ENCODE measurements at regions not wholly inside any gene's neighbourhood (a gene's known extent, or its start where the extent isn't known, plus 50 kb on each side); places are given as distances from the start of the nearest gene placed in this dataset.

- Mint-ChIP-seq H3K27ac (no peak overlapping the region), H3K4me1 (no peaks in the 10 kb centered on the region), H3K4me3 (no peak overlapping the region), H3K27me3 (ENCODE audit: low read depth in 2 of 2) (no peaks in the 10 kb centered on the region), H3K36me3 (peaks cover 10% of the 10 kb centered on the region), H3K9me3 (peaks cover 6 to 18% of the 10 kb centered on the region in 2 donors)
- Histone ChIP-seq H3K9me3 (ENCODE audit: control insufficient read depth, insufficient read depth, low read length) (no peaks in the 10 kb centered on the region), H3K27me3 (ENCODE audit: control insufficient read depth, insufficient read depth, low read length) (no peaks in the 10 kb centered on the region), H3K27ac (ENCODE audit: low read length) (no peak overlapping the region), H3K4me3 (ENCODE audit: low read length) (no peak overlapping the region), H3K4me1 (ENCODE audit: control insufficient read depth, insufficient read depth, low read length) (no peaks in the 10 kb centered on the region), H3K36me3 (ENCODE audit: control insufficient read depth, insufficient read depth, low read length) (no peaks in the 10 kb centered on the region)
- ATAC-seq (no peak), DNase-seq (no peak)
- intact Hi-C loops (cut with micrococcal nuclease) = no loop called here
- no peak for TF ChIP-seq CTCF (IDR thresholded peaks at IDR 0.05)
- 83% methylated on average over 2 of the region's 3 CpGs for WGBS (ENCODE audit: insufficient coverage)
Observed at GRCh38 chr4:117267317-117267716, 181.9 kb upstream of the TRAM1L1 start.

GRCh38 chr4:117284736-117285135 is 199.4 kb upstream of the TRAM1L1 start:
- Mint-ChIP-seq H3K36me3 (no peaks in the 10 kb centered on the region), H3K9me3 (peaks cover 2 to 5% of the 10 kb centered on the region in 2 donors), H3K4me3 (no peak overlapping the region), H3K27me3 (ENCODE audit: low read depth in 2 of 2) (no peaks in the 10 kb centered on the region), H3K27ac (no peak overlapping the region), H3K4me1 (no peaks in the 10 kb centered on the region)
- Histone ChIP-seq H3K27me3 (ENCODE audit: control insufficient read depth, insufficient read depth, low read length) (no peaks in the 10 kb centered on the region), H3K27ac (ENCODE audit: low read length) (no peak overlapping the region), H3K4me3 (ENCODE audit: low read length) (no peak overlapping the region), H3K9me3 (ENCODE audit: control insufficient read depth, insufficient read depth, low read length) (no peaks in the 10 kb centered on the region), H3K4me1 (ENCODE audit: control insufficient read depth, insufficient read depth, low read length) (no peaks in the 10 kb centered on the region), H3K36me3 (ENCODE audit: control insufficient read depth, insufficient read depth, low read length) (no peaks in the 10 kb centered on the region)
- ATAC-seq (no peak), DNase-seq (no peak)
- TF ChIP-seq CTCF (IDR thresholded peaks at IDR 0.05) = no peak
- intact Hi-C loops (cut with micrococcal nuclease) = no loop called here

GRCh38 chr4:117293784-117294183 is 208.4 kb upstream of the TRAM1L1 start:
- H3K9me3 Mint-ChIP-seq = peaks cover 5 to 12% of the 10 kb centered on the region in 2 donors
- H3K27me3 Mint-ChIP-seq (ENCODE audit: low read depth in 2 of 2) = no peaks in the 10 kb centered on the region
- no CpG with 5 or more reads among the region's 1 CpG for WGBS (ENCODE audit: insufficient coverage)
- Histone ChIP-seq H3K4me3 (ENCODE audit: low read length) (no peak overlapping the region), H3K4me1 (ENCODE audit: control insufficient read depth, insufficient read depth, low read length) (no peaks in the 10 kb centered on the region), H3K27ac (ENCODE audit: low read length) (no peak overlapping the region), H3K36me3 (ENCODE audit: control insufficient read depth, insufficient read depth, low read length) (no peaks in the 10 kb centered on the region), H3K9me3 (ENCODE audit: control insufficient read depth, insufficient read depth, low read length) (no peaks in the 10 kb centered on the region), H3K27me3 (ENCODE audit: control insufficient read depth, insufficient read depth, low read length) (no peaks in the 10 kb centered on the region)
- no peak overlapping the region for H3K27ac Mint-ChIP-seq
- DNase-seq (no peak), ATAC-seq (no peak)
- no peak for TF ChIP-seq CTCF (IDR thresholded peaks at IDR 0.05)
- no peak overlapping the region for H3K4me3 Mint-ChIP-seq
- no peaks in the 10 kb centered on the region for H3K4me1 Mint-ChIP-seq
- H3K36me3 Mint-ChIP-seq = no peaks in the 10 kb centered on the region
- intact Hi-C loops (cut with micrococcal nuclease) = no loop called here

GRCh38 chr4:117302226-117302625 is 216.8 kb upstream of the TRAM1L1 start:
- intact Hi-C loops (cut with micrococcal nuclease) = no loop called here
- Mint-ChIP-seq H3K4me1 (no peaks in the 10 kb centered on the region), H3K36me3 (no peaks in the 10 kb centered on the region), H3K9me3 (peaks cover 3 to 15% of the 10 kb centered on the region in 2 donors), H3K27me3 (ENCODE audit: low read depth in 2 of 2) (no peaks in the 10 kb centered on the region), H3K27ac (no peak overlapping the region), H3K4me3 (no peak overlapping the region)
- no peak for TF ChIP-seq CTCF (IDR thresholded peaks at IDR 0.05)
- no peaks in the 10 kb centered on the region for H3K4me1 ChIP-seq (ENCODE audit: control insufficient read depth, insufficient read depth, low read length)
- no peak overlapping the region for H3K4me3 ChIP-seq (ENCODE audit: low read length)
- no peak overlapping the region for H3K27ac ChIP-seq (ENCODE audit: low read length)
- 75% methylated on average over 1 of the region's 2 CpGs for WGBS (ENCODE audit: insufficient coverage)
- no peak for ATAC-seq
- H3K27me3 ChIP-seq (ENCODE audit: control insufficient read depth, insufficient read depth, low read length) = no peaks in the 10 kb centered on the region
- DNase-seq = no peak
- H3K36me3 ChIP-seq (ENCODE audit: control insufficient read depth, insufficient read depth, low read length) = no peaks in the 10 kb centered on the region
- H3K9me3 ChIP-seq (ENCODE audit: control insufficient read depth, insufficient read depth, low read length) = no peaks in the 10 kb centered on the region

Measured in natural killer cell (primary cell).